IMR-90 (cell line): ENCODE measurements at regions not wholly inside any gene's neighbourhood (a gene's known extent, or its start where the extent isn't known, plus 50 kb on each side); places are given as distances from the start of the nearest gene placed in this dataset.

ENCODE experiments used
- ATAC-seq: fragments of 200-7000 bp; cut with Tn5 transposase; 2 replicates; pipeline ENCODE4 v1.9.1; 2020; ENCODE audit warnings: low read depth, mild to moderate bottlenecking, moderate library complexity
- BruUV-seq: library from RNA; stranded (reverse); fragments of 400-500 nt; replicated peaks from 2 replicates; lab custom pipeline; 2021; lab: Mats Ljungman, UMichigan
- CTCF ChIA-PET: fragments of 300-600 bp; formaldehyde crosslinking; extraction: SDS; loops from one replicate; lab custom pipeline; 2021; ENCODE audit warnings: antibody characterized with exemption; lab: Yijun Ruan, JAX
- POLR2A ChIA-PET: fragments of 300-600 bp; sonication (Branson Sonifier 250); formaldehyde crosslinking; loops from one replicate; lab custom pipeline; 2022; ENCODE audit warnings: antibody characterized with exemption; ENCODE audit not compliant: unreplicated experiment; lab: Charles Lee
- DNase-seq: peaks from one replicate; pipeline ENCODE4 v3.0.0; 2013
- H2AFZ ChIP-seq: replicated peaks from 2 replicates; pipeline ENCODE3; 2013; ENCODE audit warnings: low read length, mild to moderate bottlenecking; ENCODE audit not compliant: poor library complexity
- H2AK5ac ChIP-seq: 2 replicates; pipeline ENCODE4 v1.6.1; 2013; ENCODE audit warnings: low read depth, low read length, inconsistent platforms
- H2AK9ac ChIP-seq: replicated peaks from 2 replicates; pipeline ENCODE3; 2013; ENCODE audit warnings: mild to moderate bottlenecking, low read depth, low read length, moderate library complexity; ENCODE audit not compliant: poor library complexity
- H2BK120ac ChIP-seq: 2 replicates; pipeline ENCODE4 v1.6.1; 2013; ENCODE audit warnings: low read depth, low read length, inconsistent platforms
- H2BK15ac ChIP-seq: 3 replicates; pipeline ENCODE4 v1.6.1; 2013; ENCODE audit warnings: low read depth, low read length, inconsistent platforms
- H2BK20ac ChIP-seq: 2 replicates; pipeline ENCODE4 v1.6.1; 2013; ENCODE audit warnings: low read depth, mild to moderate bottlenecking, inconsistent platforms, low read length, moderate library complexity
- H2BK5ac ChIP-seq: 2 replicates; pipeline ENCODE4 v1.6.1; 2013; ENCODE audit warnings: mild to moderate bottlenecking, low read depth, low read length, inconsistent platforms; ENCODE audit not compliant: poor library complexity, severe bottlenecking
- H3K14ac ChIP-seq: replicated peaks from 2 replicates; pipeline ENCODE4 v1.6.1; 2013; ENCODE audit warnings: low read depth, low read length, inconsistent platforms
- H3K18ac ChIP-seq: 2 replicates; pipeline ENCODE4 v1.6.1; 2013; ENCODE audit warnings: low read depth, low read length, control low read depth
- H3K23ac ChIP-seq: 2 replicates; pipeline ENCODE4 v1.6.1; 2013; ENCODE audit warnings: low read depth, low read length, inconsistent platforms
- H3K27ac ChIP-seq: 2 replicates; pipeline ENCODE4 v1.5.1; 2013; ENCODE audit warnings: mild to moderate bottlenecking, control low read depth, low read length; ENCODE audit not compliant: insufficient read depth
- H3K27me3 ChIP-seq: 2 replicates; pipeline ENCODE4 v1.6.1; 2013; ENCODE audit warnings: low read length; ENCODE audit not compliant: control insufficient read depth, insufficient read depth
- H3K36me3 ChIP-seq: 2 replicates; pipeline ENCODE4 v1.6.1; 2013; ENCODE audit warnings: low read length, mixed read lengths; ENCODE audit not compliant: control insufficient read depth, insufficient read depth
- H3K4ac ChIP-seq: 2 replicates; pipeline ENCODE4 v1.6.1; 2013; ENCODE audit warnings: low read depth, low read length, inconsistent platforms
- H3K4me1 ChIP-seq: 2 replicates; pipeline ENCODE4 v1.6.1; 2013; ENCODE audit warnings: low read length, mixed read lengths; ENCODE audit not compliant: control insufficient read depth, insufficient read depth
- H3K4me2 ChIP-seq: 2 replicates; pipeline ENCODE4 v1.6.1; 2013; ENCODE audit warnings: low read depth, mild to moderate bottlenecking, control low read depth, low read length, moderate library complexity
- H3K4me3 ChIP-seq: 2 replicates; pipeline ENCODE4 v1.5.1; 2013; ENCODE audit warnings: low read depth, mild to moderate bottlenecking, control low read depth, low read length, moderate library complexity; ENCODE audit not compliant: insufficient read depth
- H3K56ac ChIP-seq: 2 replicates; pipeline ENCODE4 v1.6.1; 2013; ENCODE audit warnings: low read length, inconsistent platforms; ENCODE audit not compliant: insufficient read depth; ENCODE audit errors: extremely low read depth
- H3K79me1 ChIP-seq, 2 experiments: 2 replicates each; pipeline ENCODE4 v1.6.1; 2013; ENCODE audit warnings: low read length in 2 of 2, inconsistent platforms in 1 of 2, low read depth in 1 of 2
- H3K9ac ChIP-seq: 2 replicates; pipeline ENCODE4 v1.6.1; 2013; ENCODE audit warnings: low read depth, low read length, control low read depth
- H3K9me1 ChIP-seq: 2 replicates; pipeline ENCODE4 v1.6.1; 2013; ENCODE audit warnings: low read length, inconsistent platforms; ENCODE audit not compliant: insufficient read depth
- H3K9me3 ChIP-seq: 2 replicates; pipeline ENCODE4 v1.6.1; 2013; ENCODE audit warnings: low read length; ENCODE audit not compliant: control insufficient read depth, insufficient read depth
- H4K20me1 ChIP-seq: 2 replicates; pipeline ENCODE4 v1.6.1; 2013; ENCODE audit warnings: low read length, inconsistent platforms; ENCODE audit not compliant: insufficient read depth
- H4K5ac ChIP-seq: 2 replicates; pipeline ENCODE4 v1.6.1; 2013; ENCODE audit warnings: mild to moderate bottlenecking, low read depth, low read length, control low read depth
- H4K8ac ChIP-seq, 2 experiments: 2 replicates each; pipeline ENCODE4 v1.6.1; 2013; ENCODE audit warnings: low read depth in 2 of 2, low read length in 2 of 2, control low read depth in 1 of 2, inconsistent platforms in 1 of 2
- H4K91ac ChIP-seq: 2 replicates; pipeline ENCODE4 v1.6.1; 2013; ENCODE audit warnings: low read depth, low read length, inconsistent platforms; ENCODE audit not compliant: insufficient read depth
- BHLHE40 ChIP-seq: fragments of 150-350 bp; IDR thresholded peaks from 2 replicates; pipeline ENCODE4 v1.6.1; 2016; ENCODE audit warnings: mild to moderate bottlenecking, low read depth, low read length
- CEBPB ChIP-seq: IDR thresholded peaks from 2 replicates; pipeline ENCODE4 v1.6.1; 2012; ENCODE audit warnings: low read depth, low read length, improper control_type of control experiment
- CHD1 ChIP-seq: IDR thresholded peaks from 2 replicates; pipeline ENCODE4 v1.6.1; 2012; ENCODE audit warnings: low read depth, low read length, improper control_type of control experiment
- FOS ChIP-seq: fragments of 150-350 bp; IDR thresholded peaks from 2 replicates; pipeline ENCODE4 v1.6.1; 2016; ENCODE audit warnings: low read depth, low read length
- MAFK ChIP-seq: IDR thresholded peaks from 2 replicates; pipeline ENCODE4 v1.6.1; 2012; ENCODE audit warnings: low read depth, low read length, improper control_type of control experiment
- MAZ ChIP-seq: IDR thresholded peaks from 2 replicates; pipeline ENCODE4 v1.6.1; 2012; ENCODE audit warnings: low read depth, mild to moderate bottlenecking, low read length, improper control_type of control experiment, moderate library complexity, borderline replicate concordance
- MXI1 ChIP-seq: IDR thresholded peaks from 2 replicates; pipeline ENCODE4 v1.6.1; 2012; ENCODE audit warnings: low read depth, mild to moderate bottlenecking, low read length, moderate library complexity, borderline replicate concordance
- NFE2L2 ChIP-seq: fragments of 150-350 bp; IDR thresholded peaks from 2 replicates; pipeline ENCODE4 v1.6.1; 2016; ENCODE audit warnings: low read depth, mild to moderate bottlenecking, low read length
- POLR2A ChIP-seq: IDR thresholded peaks from 2 replicates; pipeline ENCODE4 v1.6.1; 2012; ENCODE audit warnings: mild to moderate bottlenecking, low read depth, low read length
- RAD21 ChIP-seq: IDR thresholded peaks from 2 replicates; pipeline ENCODE4 v1.6.1; 2012; ENCODE audit warnings: low read length, improper control_type of control experiment
- RCOR1 ChIP-seq: IDR thresholded peaks from 2 replicates; pipeline ENCODE4 v1.6.1; 2012; ENCODE audit warnings: mild to moderate bottlenecking, low read length, improper control_type of control experiment; ENCODE audit not compliant: insufficient replicate concordance
- RFX5 ChIP-seq: IDR thresholded peaks from 2 replicates; pipeline ENCODE4 v1.8.0; 2012; ENCODE audit warnings: low read depth, mild to moderate bottlenecking, low read length, moderate library complexity
- SMC3 ChIP-seq: fragments of 150-350 bp; IDR thresholded peaks from 2 replicates; pipeline ENCODE4 v1.6.1; 2016; ENCODE audit warnings: low read depth, mild to moderate bottlenecking, antibody characterized with exemption, low read length, moderate library complexity
- WGBS, 2 experiments: methylation state at CpG; one replicate each; pipeline versions ENCODE4 v1.1.5 to v1.1.7; 2013; ENCODE audit warnings: missing lambda C conversion rate in 2 of 2; ENCODE audit not compliant: insufficient read length in 1 of 2; ENCODE audit errors: extremely low coverage in 2 of 2; 5-methylcytosine and 5-hydroxymethylcytosine counted together
- dilution Hi-C: fragments of 300-500 bp; cut with HindIII; formaldehyde crosslinking; loops from one replicate; pipeline ENCODE4 v1.14.3; 2018; ENCODE audit warnings: low sequenced_read_pairs; ENCODE audit not compliant: unreplicated experiment
- in situ Hi-C: fragments of 300-500 bp; cut with MboI; formaldehyde crosslinking; loops from 3 replicates; pipeline ENCODE4 v1.14.3; 2019; ENCODE audit warnings: low sequenced_read_pairs, inconsistent platforms, mixed read lengths
- intact Hi-C: fragments of 100-400 bp; cut with micrococcal nuclease; formaldehyde crosslinking; loops from 2 replicates; pipeline ENCODE4 v1.10.0; 2022
- TF ChIP-seq, protein P1 (sequence below): conservative IDR thresholded peaks from 2 replicates; pipeline ENCODE4 v1.5.1; 2012; ENCODE audit warnings: mild to moderate bottlenecking, low read depth, low read length, improper control_type of control experiment
- TF ChIP-seq, protein P2 (sequence below): fragments of 150-350 bp; IDR thresholded peaks from 2 replicates; pipeline ENCODE4 v1.6.1; 2017; ENCODE audit warnings: mild to moderate bottlenecking, antibody characterized with exemption, low read length, low read depth
- TF ChIP-seq, protein P3 (sequence below): fragments of 150-350 bp; IDR thresholded peaks from 2 replicates; pipeline ENCODE4 v1.6.1; 2016; ENCODE audit warnings: low read depth, mild to moderate bottlenecking, low read length, moderate library complexity, borderline replicate concordance

DNA sequence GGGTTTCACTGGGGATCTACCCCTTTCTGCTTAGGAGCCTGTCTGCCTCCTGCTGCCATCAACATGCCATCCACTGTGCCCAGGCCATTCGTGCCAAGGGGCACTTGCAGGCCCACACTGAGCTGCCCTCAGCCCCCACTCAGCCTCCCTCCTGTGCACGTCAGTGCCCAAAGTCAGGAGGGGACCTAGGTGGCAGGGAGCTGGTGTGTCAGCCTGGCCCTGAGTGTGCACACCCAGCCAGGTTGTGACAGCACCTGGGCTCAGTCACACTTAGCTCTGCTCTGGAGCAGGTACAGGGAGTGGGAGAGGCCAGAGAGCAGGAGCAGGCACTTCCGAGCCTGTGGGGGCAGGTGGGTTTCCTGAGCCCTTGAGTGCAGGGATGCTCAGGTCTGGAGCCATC, 63.6 kb upstream of the SYNCRIP start:
- Histone ChIP-seq H2AFZ (no peak overlapping the region), H2BK5ac (no peak overlapping the region), H4K5ac (no peak overlapping the region), H2AK9ac (no peak overlapping the region), H3K4me1 (no peaks in the 10 kb centered on the region), H3K27ac (no peak overlapping the region), H3K4me2 (no peak overlapping the region), H2BK120ac (no peak overlapping the region), H2AK5ac (no peak overlapping the region), H3K9ac (no peak overlapping the region), H3K4me3 (no peak overlapping the region), H3K27me3 (no peaks in the 10 kb centered on the region), H4K91ac (no peak overlapping the region), H4K8ac (no peak overlapping the region), H4K20me1 (no peaks in the 10 kb centered on the region), H3K18ac (no peak overlapping the region), H3K79me1 (no peaks in the 10 kb centered on the region), H3K9me3 (no peaks in the 10 kb centered on the region), H2BK20ac (no peak overlapping the region), H2BK15ac (no peak overlapping the region), H3K56ac (no peak overlapping the region), H3K4ac (no peak overlapping the region), H3K23ac (no peak overlapping the region), H3K9me1 (no peaks in the 10 kb centered on the region), H3K14ac (no peak overlapping the region), H3K36me3 (no peaks in the 10 kb centered on the region)
- ATAC-seq (no peak), DNase-seq (no peak)
- dilution Hi-C loops = no loop called here
- no CpG with 5 or more reads among the region's 3 CpGs for WGBS, 2 experiments
- ChIA-PET POLR2A (no interaction called here), CTCF (interaction anchor here (0.9 kb wide), 1 partner anchor 48 kb away, joined by 3 read pairs; no protein-coding TSS in a partner anchor)
- in situ Hi-C loops = no loop called here
- BruUV-seq = no TSS peak
- no peak for TF ChIP-seq NFE2L2
- TF ChIP-seq, protein P1, sequence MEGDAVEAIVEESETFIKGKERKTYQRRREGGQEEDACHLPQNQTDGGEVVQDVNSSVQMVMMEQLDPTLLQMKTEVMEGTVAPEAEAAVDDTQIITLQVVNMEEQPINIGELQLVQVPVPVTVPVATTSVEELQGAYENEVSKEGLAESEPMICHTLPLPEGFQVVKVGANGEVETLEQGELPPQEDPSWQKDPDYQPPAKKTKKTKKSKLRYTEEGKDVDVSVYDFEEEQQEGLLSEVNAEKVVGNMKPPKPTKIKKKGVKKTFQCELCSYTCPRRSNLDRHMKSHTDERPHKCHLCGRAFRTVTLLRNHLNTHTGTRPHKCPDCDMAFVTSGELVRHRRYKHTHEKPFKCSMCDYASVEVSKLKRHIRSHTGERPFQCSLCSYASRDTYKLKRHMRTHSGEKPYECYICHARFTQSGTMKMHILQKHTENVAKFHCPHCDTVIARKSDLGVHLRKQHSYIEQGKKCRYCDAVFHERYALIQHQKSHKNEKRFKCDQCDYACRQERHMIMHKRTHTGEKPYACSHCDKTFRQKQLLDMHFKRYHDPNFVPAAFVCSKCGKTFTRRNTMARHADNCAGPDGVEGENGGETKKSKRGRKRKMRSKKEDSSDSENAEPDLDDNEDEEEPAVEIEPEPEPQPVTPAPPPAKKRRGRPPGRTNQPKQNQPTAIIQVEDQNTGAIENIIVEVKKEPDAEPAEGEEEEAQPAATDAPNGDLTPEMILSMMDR = no peak
- no peak for TF ChIP-seq RCOR1
- no peak for TF ChIP-seq SMC3
- TF ChIP-seq MXI1 = no peak
- no peak for TF ChIP-seq MAFK
- TF ChIP-seq RAD21 = no peak
- TF ChIP-seq, protein P2, sequence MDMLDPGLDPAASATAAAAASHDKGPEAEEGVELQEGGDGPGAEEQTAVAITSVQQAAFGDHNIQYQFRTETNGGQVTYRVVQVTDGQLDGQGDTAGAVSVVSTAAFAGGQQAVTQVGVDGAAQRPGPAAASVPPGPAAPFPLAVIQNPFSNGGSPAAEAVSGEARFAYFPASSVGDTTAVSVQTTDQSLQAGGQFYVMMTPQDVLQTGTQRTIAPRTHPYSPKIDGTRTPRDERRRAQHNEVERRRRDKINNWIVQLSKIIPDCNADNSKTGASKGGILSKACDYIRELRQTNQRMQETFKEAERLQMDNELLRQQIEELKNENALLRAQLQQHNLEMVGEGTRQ = no peak
- TF ChIP-seq BHLHE40 = no peak
- TF ChIP-seq, protein P3, sequence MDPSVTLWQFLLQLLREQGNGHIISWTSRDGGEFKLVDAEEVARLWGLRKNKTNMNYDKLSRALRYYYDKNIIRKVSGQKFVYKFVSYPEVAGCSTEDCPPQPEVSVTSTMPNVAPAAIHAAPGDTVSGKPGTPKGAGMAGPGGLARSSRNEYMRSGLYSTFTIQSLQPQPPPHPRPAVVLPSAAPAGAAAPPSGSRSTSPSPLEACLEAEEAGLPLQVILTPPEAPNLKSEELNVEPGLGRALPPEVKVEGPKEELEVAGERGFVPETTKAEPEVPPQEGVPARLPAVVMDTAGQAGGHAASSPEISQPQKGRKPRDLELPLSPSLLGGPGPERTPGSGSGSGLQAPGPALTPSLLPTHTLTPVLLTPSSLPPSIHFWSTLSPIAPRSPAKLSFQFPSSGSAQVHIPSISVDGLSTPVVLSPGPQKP = no peak
- no peak for TF ChIP-seq RFX5
- TF ChIP-seq MAZ = no peak
- no peak for TF ChIP-seq CEBPB
- no peak for TF ChIP-seq POLR2A
- no peak for TF ChIP-seq FOS
- TF ChIP-seq CHD1 = no peak
- intact Hi-C loops = no loop called here
